Colonic mucosa (tissue), 4 donors: ENCODE measurements at regions not wholly inside any gene's neighbourhood (a gene's known extent, or its start where the extent isn't known, plus 50 kb on each side); places are given as distances from the start of the nearest gene placed in this dataset.

Experiments used
- DNase-seq: peaks from one replicate; pipeline ENCODE4 v3.0.0-alpha.2; 2020
- H3K27ac ChIP-seq: fragments of 200-600 bp; one replicate; pipeline ENCODE4 v1.8.0; 2021
- H3K27me3 ChIP-seq: fragments of 200-600 bp; one replicate; pipeline ENCODE4 v1.8.0; 2021
- H3K36me3 ChIP-seq: fragments of 200-600 bp; one replicate; pipeline ENCODE4 v1.8.0; 2021
- H3K4me1 ChIP-seq: fragments of 200-600 bp; one replicate; pipeline ENCODE4 v1.8.0; 2021; ENCODE audit warnings: mild to moderate bottlenecking
- H3K4me3 ChIP-seq: fragments of 200-600 bp; one replicate; pipeline ENCODE4 v1.8.0; 2021
- H3K9ac ChIP-seq, 2 donors: one replicate each; pipeline ENCODE4 v1.7.0; 2013; ENCODE audit warnings: control low read depth in 2 of 2, low read depth in 2 of 2, low read length in 2 of 2
- H3K9me3 ChIP-seq: fragments of 200-600 bp; one replicate; pipeline ENCODE4 v1.8.0; 2021
- CTCF ChIP-seq: fragments of 200-600 bp; IDR thresholded peaks from one replicate; pipeline ENCODE4 v1.8.0; 2022; ENCODE audit warnings: antibody characterized with exemption, mild to moderate bottlenecking
- intact Hi-C: fragments of 100-400 bp; cut with DNase I; formaldehyde crosslinking; loops from one replicate; pipeline ENCODE4 v1.14.1; 2022
- donor health status: healthy.
- donor health status: DM: no; HTN: no; CAD: no.
- donor health status: DM: no; HTN: no; CAD: no.

GRCh38 chrX:107396235-107396634 lies 53.2 kb upstream of the FRMPD3 start:
- no peak for TF ChIP-seq CTCF
- no peaks in the 10 kb centered on the region for H3K36me3 ChIP-seq
- intact Hi-C loops: no loop called here
- H3K9ac ChIP-seq: no peak overlapping the region
- no peak overlapping the region for H3K27ac ChIP-seq
- no peak overlapping the region for H3K4me3 ChIP-seq
- no peaks in the 10 kb centered on the region for H3K9me3 ChIP-seq
- no peaks in the 10 kb centered on the region for H3K27me3 ChIP-seq
- H3K4me1 ChIP-seq: no peaks in the 10 kb centered on the region
- no peak for DNase-seq

- DNase-seq: no peak
- H3K4me1 ChIP-seq: no peaks in the 10 kb centered on the region
- no peak overlapping the region for H3K27ac ChIP-seq
- intact Hi-C loops: no loop called here
- no peak overlapping the region for H3K4me3 ChIP-seq
- no peaks in the 10 kb centered on the region for H3K36me3 ChIP-seq
- no peaks in the 10 kb centered on the region for H3K9me3 ChIP-seq
- H3K9ac ChIP-seq: no peak overlapping the region
- H3K27me3 ChIP-seq: no peaks in the 10 kb centered on the region
- no peak for TF ChIP-seq CTCF
Observed at GRCh38 chrX:107396783-107397182, 52.7 kb upstream of the FRMPD3 start.

- no peak overlapping the region for H3K4me3 ChIP-seq
- no peak overlapping the region for H3K27ac ChIP-seq
- no peaks in the 10 kb centered on the region for H3K9me3 ChIP-seq
- TF ChIP-seq CTCF: no peak
- DNase-seq: no peak
- H3K9ac ChIP-seq: no peak overlapping the region
- H3K4me1 ChIP-seq: no peaks in the 10 kb centered on the region
- H3K36me3 ChIP-seq: no peaks in the 10 kb centered on the region
- intact Hi-C loops: no loop called here
- H3K27me3 ChIP-seq: no peaks in the 10 kb centered on the region
Observed at GRCh38 chrX:107398115-107398514, 51.3 kb upstream of the FRMPD3 start.
